CD4-positive, alpha-beta T cell treated with Interleukin-17A for 4 hours (primary cell): ENCODE measurements at regions not wholly inside any gene's neighbourhood (a gene's known extent, or its start where the extent isn't known, plus 50 kb on each side); places are given as distances from the start of the nearest gene placed in this dataset.
A peak's percentile ranks its signal among the peaks of the same experiment; 100 is the strongest.

Experiments
- DNase-seq: peaks from one replicate; pipeline ENCODE4 v3.0.0-alpha.2; 2020; ENCODE audit warnings: mixed read lengths

- no peak for DNase-seq
Observed at GRCh38 chr1:59128784-59129227, 168.1 kb upstream of the FGGY start.

DNA sequence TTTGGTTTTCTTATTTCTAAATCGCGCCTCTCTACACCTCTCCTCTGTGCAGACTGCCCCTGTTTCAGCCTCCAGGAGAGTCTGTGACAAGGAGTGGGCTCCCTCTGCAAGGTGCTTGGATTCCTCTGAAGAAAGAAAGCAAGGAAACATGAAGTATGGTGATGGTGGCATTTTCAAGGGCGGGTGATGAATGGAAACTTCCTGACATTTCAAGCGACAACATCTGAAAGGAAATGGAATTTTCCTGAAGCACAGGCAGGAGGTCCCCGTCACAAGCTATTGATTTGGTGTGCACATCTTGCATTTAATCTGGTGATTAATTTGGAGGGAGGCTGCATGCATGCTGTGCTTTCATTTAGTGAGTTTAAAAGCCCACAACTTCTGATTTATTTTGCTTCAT lies 164.6 kb upstream of the FGGY start:
- DNase-seq, result no peak

DNA sequence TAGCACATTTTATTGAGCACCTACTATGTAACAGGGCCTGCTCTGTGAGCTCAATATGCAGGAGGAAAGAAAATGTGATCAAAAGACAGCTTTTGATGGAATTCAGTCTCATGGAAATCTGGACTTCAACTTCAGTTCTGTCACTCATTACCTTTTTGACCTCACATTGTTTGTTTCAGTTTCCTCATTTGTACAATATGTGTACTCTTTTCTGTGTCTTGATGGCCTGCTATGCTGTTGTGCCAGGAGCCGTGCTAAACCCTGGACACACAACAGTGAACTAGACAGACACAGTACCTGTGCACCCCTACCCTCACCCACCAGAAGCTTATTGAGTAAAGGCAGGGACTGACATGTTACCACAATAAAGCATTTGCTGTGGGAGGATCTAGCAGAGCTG lies 162.9 kb upstream of the FGGY start:
- no peak for DNase-seq

DNA sequence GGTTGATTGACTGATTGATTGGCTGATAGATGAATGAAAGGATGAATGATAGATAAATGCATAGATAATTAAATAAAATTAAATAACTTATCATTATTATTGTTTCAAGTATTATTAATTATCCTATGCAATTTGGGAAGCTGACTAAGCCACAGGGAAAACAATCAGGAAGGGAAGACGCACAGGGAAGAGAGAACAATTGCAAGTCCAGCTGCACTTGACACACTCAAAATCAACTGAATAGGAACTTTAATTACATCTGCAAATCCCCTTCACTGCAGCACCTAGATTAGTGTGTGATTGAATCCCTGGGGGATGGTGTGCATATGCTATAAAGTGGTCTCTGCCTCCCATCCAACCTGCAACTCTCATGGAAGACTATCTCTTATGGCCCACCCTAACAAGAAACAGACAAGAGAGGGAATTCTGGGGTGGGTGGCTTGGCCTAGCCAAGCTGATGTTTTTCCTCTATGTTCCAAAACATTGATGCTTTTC lies 161.1 kb upstream of the FGGY start:
- DNase-seq, result no peak

- no peak for DNase-seq
Observed at GRCh38 chr1:59136541-59137275, 160.2 kb upstream of the FGGY start.

DNA sequence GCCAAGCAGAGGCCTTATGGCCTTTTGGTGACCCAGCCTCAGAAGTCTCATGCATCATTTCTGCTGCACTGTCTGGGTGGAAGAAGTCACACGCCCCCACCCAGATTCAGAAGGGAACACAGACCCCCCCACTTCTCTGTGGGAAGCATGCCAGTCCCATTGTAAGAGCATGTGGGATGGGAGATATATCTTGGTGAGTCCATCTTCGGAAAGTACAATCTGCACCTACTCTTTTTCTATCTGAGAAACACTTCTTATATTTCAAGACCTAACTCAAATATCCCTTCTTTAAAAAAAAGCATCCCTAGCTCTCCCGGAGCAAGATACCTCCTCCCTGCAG lies 159.6 kb upstream of the FGGY start:
- DNase-seq, result no peak

DNA sequence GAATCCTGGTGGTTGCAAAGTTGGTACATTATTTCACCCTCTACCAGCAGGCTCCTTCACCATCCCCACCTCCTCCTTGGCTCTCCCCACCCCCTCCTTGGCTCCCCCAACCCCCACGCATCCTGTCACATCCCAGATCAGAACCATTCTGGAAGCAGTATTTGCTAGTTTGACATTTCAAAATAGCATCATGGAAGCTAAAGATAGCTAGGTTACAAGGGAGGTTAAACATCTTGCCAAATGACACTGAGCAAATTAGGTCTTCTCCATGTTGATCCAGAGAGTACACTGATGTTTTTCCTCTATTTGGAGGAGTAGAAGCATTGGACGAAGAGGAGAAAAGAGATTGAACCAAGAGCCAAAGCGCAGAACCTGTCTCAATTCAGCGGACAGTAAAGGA lies 158.9 kb upstream of the FGGY start:
- no peak for DNase-seq

DNA sequence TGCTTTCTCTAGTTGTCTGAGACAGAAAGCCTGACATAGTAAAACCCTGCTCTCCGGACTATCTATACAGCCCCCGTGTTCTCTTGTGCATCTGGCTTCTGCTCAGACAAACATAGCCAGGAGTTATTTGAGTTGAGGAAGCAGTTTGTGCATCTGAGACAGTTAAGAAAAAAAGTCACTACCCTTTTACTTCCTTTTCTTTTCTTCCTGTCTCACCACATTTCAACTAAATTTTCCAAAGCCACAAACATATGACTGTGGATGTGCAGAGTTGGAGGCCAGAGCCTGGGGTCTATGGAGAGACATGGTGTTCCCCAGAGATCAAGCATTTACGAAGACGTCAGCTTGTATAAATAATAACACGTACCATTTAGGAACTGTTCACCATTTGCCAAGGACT lies 158.5 kb upstream of the FGGY start:
- no peak for DNase-seq

DNA sequence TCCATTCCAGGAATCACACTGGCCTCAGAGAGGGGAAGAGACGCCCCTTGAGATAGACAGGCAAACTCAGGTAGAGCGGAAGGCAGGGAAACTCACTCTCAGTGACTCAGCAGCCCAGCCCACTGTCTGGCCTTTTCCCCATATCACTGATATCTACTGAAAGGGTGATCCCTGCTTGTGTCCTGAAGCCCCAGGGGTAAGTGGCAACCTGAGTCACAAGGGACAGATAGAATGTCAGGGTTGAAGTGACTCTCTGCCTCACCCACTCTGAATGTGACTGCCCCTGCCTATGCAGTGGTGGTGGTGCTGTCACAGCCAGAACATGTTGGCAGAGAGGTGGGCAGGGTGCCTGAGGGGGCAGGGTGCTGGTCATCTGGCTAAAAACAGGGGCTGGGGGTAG lies 157.5 kb upstream of the FGGY start:
- no peak for DNase-seq

DNA sequence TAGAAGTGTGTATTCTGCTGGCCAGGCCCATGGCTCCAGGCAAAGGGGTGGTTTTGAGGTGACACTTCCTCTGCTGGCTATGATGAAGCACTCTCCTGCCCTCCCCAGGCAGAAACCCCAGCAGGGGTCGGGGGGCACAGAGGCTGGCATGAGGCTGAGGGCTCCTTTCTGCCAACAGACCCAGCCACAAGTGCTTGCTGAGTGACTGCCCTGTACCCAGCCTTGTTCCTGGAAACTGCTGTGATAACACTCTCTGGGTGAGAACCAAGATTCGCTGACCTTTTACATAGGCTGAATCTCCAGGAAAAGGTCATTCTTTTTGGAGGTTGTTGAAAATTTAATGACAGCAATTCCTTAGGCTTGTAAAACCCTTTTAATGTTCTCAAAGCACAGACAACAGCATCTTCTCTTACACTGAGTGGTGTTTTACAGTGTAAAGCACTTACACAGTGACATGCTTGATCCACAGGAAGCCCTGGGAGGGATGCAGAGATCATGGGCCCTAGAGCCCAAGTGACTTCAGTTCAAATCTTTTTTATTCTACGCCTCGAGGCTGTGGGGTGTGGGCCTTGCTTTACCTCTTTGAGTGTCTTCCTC lies 155.5 kb upstream of the FGGY start:
- no peak for DNase-seq

- no peak for DNase-seq
Observed at GRCh38 chr1:59142311-59143132, 154.4 kb upstream of the FGGY start.

GRCh38 chr1:59143133-59143487 lies 153.8 kb upstream of the FGGY start:
- DNase-seq, result no peak

DNA sequence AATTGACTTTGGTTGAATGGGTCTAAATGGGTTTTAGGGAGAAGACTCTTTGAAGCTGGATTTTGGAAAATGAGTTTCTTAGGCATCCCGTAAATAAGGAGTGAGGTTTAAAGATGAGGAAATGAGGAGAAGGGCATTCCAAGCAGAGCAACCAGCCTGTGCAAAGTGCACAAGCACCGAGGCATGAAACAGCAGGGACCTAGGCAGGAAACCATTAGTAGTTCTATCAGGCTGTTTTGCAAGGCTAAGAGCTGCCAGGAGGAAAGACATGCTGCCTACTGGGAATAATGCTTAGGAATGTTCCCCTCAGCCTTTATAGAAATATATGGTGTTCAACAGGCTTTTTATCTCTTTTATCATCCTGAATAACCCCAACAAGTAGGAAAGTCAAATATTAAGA lies 153.1 kb upstream of the FGGY start:
- no peak for DNase-seq

- DNase-seq, result no peak
Observed at GRCh38 chr1:59144959-59145358, 151.9 kb upstream of the FGGY start.

- no peak for DNase-seq
Observed at GRCh38 chr1:59146056-59146455, 150.8 kb upstream of the FGGY start.

DNA sequence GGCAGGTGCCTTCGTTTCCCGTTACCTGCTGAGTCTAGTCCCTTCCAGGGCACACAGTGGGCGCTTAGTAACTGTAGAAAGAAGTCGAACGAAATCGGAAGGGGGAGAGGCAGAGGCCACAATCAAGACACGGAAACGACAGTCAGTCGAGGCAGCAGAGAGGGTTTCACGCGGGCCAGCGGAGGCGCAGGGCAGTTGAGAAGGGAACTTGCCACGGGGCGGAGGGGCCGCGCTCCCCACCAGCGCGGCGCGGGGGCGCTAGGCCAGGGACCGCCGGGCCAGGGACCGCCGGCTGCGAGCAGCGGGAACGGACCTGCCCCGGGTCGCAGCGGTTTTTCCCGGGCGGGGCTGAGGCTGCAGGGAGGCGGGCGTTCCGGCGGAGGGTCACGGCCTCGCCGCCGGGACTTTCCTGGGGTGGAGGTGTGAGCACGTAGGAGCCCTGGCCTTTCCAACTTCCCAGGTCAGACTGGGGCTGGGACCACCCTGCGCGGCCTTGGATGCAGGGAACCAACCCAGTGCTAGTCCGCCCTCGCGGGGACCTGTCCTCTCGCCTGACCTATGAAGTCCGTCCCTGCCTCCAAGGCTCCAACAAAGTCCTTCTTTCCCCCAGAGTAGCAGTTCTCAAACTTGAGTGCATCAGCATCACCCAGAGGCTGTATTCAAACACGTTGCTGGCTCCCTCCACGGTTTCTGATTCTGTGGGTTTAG lies 150.1 kb upstream of the FGGY start:
- peak; percentile 50 for DNase-seq

DNA sequence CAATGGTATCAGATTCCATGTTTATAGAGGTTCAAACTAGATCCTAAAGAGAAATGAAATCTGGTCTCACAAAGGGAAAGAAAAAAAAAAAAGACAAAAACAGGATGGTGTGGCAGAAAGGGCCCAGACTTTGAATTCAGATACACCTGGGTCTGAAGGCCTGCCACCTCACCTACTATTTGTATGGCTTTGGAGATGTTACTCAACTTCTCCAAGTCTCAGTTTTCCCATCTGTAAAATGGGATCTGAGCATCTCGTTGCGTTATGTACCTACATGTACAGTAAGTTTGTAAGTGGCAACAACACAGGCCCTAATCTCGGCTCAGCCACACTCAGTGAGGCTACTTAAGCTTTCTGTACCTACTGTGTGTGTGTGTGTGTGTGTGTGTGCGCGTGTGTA lies 147.5 kb upstream of the FGGY start:
- DNase-seq, result no peak

DNA sequence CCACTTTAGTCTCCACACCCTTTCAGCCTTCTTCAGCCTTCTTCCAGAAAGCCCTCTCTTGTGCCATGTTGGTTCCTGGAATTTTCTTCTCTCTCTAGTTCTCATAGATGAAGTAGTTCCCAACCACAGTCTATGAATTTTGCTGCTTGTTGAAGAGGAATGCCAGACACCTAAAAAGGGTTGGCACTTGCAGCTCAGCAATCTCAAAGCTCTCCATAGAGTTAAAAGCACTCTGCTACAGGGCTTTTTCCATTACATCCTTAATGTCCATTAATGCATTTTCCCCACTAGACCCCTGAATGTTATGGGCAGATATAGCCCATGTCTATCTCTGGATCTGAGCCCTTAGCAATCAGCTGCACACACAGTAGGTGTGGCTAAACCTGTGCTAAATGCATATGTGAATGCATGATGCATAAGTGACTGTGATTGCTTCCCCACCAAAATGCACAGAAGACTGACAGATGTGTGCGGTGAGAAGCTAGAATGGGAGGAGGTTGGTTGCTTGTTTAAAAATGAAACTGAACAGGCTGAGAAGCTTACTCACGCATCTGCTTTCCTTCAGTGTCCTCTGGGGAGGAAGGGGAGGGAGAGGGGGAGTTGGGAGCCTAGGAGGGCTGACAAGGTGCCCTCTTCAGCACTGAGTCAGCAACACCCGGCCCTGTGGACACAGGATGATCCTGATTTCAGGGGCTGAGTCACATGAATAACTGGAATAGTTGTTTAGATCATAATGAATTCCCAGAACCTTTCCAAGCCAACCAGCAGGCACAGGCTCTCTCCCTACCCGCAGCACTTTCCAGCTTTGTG lies 146.1 kb upstream of the FGGY start:
- DNase-seq, result peak; percentile 4

- no peak for DNase-seq
Observed at GRCh38 chr1:59151387-59151761, 145.5 kb upstream of the FGGY start.

GRCh38 chr1:59151860-59152259 lies 145.0 kb upstream of the FGGY start:
- DNase-seq, result no peak

- DNase-seq, result no peak
Observed at GRCh38 chr1:59152511-59152910, 144.4 kb upstream of the FGGY start.

GRCh38 chr1:59154401-59154800 lies 142.5 kb upstream of the FGGY start:
- DNase-seq, result no peak

DNA sequence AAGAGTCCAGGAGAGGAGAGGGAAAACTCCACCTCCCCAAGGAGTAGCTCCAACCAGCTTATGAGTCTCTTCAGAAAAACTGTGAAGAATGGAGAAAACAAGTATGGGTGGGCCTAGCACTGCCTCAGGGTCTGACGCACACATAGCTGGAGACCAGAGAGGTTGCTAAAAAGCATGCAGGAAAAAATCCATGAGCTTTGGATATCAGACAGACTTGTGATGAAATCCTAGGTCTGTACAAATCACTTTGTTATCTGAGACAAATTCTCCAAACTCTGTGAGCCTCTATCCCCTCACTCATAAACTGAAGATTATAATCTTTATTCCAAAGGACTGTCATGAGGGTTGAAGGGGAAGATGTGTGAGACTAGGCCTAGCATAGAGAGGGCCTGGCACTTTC lies 141.5 kb upstream of the FGGY start:
- no peak for DNase-seq
